ENCODE measurements at regions not wholly inside any gene's neighbourhood (a gene's known extent, or its start where the extent isn't known, plus 50 kb on each side); places are given as distances from the start of the nearest gene placed in this dataset.

DNA sequence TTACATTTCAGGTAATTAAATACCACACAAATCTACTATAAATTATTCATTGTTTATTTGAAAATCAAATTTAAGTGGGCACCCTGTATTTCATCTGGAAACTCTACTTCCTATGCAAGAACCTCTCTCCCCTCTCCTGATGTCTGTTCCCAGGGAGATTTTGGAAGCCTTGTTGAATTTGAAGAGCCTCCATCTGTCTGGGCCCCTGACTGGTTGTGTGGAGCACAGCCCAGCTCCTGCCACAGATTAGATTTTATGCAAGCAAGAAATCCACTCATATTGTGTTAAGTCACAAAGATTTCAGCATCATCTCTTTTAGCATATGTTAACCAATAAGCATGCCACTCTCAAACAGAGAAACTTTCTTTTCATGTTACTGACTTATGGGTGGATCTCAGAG lies 451.2 kb downstream of the TFAP2B start:
- intact Hi-C loops (cut with micrococcal nuclease), result no loop called here
- Mint-ChIP-seq H3K27ac (no peak overlapping the region), H3K4me1 (ENCODE audit: low read depth) (no peaks in the 10 kb centered on the region), H3K27me3 (ENCODE audit: insufficient read depth) (no peaks in the 10 kb centered on the region), H3K4me3 (no peak overlapping the region), H3K9me3 (peaks cover 5% of the 10 kb centered on the region), H3K36me3 (ENCODE audit: low read depth) (no peaks in the 10 kb centered on the region)
- DNase-seq (ENCODE audit: low spot score), result no peak

DNA sequence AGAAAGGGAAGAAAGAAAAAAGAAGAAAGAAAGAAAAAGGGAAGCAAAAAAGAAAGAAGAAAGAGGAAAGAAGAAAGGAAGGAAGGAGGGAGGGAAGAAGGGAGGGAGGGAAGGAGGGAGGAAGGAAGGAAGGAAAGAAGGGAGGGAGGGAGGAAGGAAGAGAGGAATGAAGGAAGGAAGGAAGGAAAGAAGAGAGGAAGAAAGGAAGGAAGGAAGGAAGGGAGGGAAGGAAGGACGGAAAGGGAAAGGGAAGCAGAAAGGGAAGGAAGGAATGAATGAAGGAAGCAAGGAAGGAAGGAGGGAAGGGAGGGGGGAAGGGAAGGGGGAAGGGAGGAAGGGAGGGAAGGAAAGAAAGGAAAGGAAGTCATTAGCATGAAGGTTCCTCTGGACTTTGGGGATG lies 452.9 kb downstream of the TFAP2B start:
- intact Hi-C loops (cut with micrococcal nuclease), result no loop called here
- Mint-ChIP-seq H3K27me3 (ENCODE audit: insufficient read depth) (no peaks in the 10 kb centered on the region), H3K4me1 (ENCODE audit: low read depth) (no peaks in the 10 kb centered on the region), H3K4me3 (no peak overlapping the region), H3K36me3 (ENCODE audit: low read depth) (no peaks in the 10 kb centered on the region), H3K9me3 (peaks cover 5% of the 10 kb centered on the region), H3K27ac (no peak overlapping the region)
- no peak for DNase-seq (ENCODE audit: low spot score)

DNA sequence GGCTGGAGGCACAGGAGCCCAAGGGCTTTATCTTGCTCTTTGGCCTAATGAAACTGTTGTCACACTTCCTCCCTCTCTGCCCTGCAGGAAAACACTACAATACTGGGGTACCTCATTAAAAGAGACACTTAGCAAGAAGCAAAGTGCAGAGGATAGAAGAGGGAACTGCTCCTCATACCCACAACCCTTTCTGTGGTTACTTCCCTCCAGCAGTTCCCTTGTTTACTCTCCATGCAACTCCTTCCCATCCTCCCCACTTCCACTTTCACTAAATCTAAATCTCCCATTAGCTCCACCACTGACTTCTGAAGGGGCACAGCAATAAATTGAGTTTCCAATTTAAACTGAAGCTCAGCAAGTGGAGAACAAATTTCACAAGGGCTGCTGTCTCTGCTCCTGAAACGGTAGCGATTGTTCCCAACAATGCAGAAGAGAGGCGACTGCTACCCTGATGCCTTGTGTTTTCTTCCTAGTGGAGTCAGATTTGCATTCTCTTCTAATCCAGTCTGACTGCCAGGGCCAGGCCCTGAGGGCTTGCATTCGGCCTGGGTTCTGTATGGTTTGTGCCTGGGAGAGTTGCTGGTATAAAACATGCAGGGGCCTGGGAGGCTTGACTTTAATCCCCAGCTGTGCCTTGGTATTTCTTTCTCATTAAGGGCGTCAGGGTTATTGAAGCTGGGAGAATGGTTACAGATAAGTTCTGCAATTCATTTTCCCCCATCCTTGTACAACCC lies 454.7 kb downstream of the TFAP2B start:
- Mint-ChIP-seq H3K4me3 (no peak overlapping the region), H3K9me3 (peaks cover 5% of the 10 kb centered on the region), H3K27ac (no peak overlapping the region), H3K36me3 (ENCODE audit: low read depth) (no peaks in the 10 kb centered on the region), H3K27me3 (ENCODE audit: insufficient read depth) (no peaks in the 10 kb centered on the region), H3K4me1 (ENCODE audit: low read depth) (no peaks in the 10 kb centered on the region)
- DNase-seq (ENCODE audit: low spot score), result no peak
- intact Hi-C loops (cut with micrococcal nuclease), result no loop called here

DNA sequence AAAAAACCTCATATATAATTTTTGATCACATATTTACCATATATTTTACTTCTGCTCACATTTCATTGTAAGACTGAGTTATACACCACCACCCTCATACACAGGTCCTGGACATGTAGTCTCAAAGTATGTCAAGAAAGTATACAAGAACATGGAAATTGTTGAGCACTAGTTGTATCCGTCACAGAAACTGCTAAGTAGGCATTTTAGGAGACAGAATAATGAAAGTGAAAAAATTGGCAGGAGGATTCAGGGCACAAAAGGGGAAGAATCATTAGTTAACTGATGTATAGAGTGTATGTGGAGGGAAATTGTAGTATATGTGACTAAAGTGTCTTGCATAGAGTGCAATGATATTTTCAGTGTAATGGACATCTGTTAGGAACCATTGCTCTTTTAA lies 458.8 kb downstream of the TFAP2B start:
- no peak overlapping the region for H3K4me3 Mint-ChIP-seq
- intact Hi-C loops (cut with micrococcal nuclease), result no loop called here
- no peak for DNase-seq (ENCODE audit: low spot score)
- no peaks in the 10 kb centered on the region for H3K4me1 Mint-ChIP-seq (ENCODE audit: low read depth)
- no peaks in the 10 kb centered on the region for H3K9me3 Mint-ChIP-seq
- H3K36me3 Mint-ChIP-seq (ENCODE audit: low read depth), result no peaks in the 10 kb centered on the region
- no peak overlapping the region for H3K27ac Mint-ChIP-seq
- H3K27me3 Mint-ChIP-seq (ENCODE audit: insufficient read depth), result no peaks in the 10 kb centered on the region

DNA sequence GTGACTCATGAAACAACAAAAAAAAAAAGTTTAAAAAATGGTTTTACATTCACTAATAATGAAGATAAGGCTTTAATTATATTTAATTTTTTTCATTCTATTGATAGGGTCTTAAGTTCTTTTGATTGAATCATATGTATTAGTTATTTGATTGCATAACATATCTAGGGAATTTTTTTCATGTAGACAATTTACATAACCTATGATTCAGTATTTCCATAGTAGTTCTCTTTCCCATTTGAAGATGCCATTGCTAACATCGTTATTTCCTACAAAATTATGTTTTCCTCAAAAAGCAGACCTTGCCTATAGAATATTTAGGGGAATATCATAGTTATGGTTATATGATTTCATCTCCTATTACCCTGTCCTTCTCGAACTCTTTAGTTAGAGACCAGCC lies 463.4 kb downstream of the TFAP2B start:
- Mint-ChIP-seq H3K27ac (no peak overlapping the region), H3K27me3 (ENCODE audit: insufficient read depth) (no peaks in the 10 kb centered on the region), H3K4me1 (ENCODE audit: low read depth) (no peaks in the 10 kb centered on the region), H3K36me3 (ENCODE audit: low read depth) (no peaks in the 10 kb centered on the region), H3K9me3 (no peaks in the 10 kb centered on the region), H3K4me3 (no peak overlapping the region)
- intact Hi-C loops (cut with micrococcal nuclease), result no loop called here
- no peak for DNase-seq (ENCODE audit: low spot score)

DNA sequence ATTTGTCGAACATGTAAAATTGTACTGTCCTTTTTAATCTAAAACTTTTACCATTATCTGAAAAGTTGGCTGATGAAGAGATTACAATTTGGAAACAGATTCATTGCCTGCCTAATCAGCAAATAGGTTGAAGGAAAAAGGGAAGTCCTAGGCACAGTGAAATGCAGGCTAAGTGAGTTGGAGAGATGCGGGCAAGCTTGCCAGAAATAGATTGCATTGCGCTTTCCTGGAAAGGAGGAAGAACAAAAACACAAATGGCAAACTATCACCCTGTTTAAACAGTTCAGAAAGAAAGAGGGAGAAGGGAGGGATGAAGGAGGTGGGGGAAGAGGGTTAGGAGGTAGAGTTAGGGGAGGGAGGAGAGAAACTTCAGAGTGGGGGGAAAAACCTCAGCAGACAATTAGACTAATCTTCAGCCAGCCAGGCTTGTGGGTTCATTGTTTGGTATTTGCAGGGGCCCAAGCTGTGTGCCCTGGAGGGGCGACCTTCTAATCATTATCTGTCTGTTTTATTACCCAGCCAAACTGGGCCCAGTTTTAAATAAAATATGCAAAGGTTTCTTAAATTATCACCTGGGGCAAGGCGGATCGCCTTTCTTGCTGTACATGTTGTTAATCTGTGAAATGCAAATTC lies 465.2 kb downstream of the TFAP2B start:
- DNase-seq (ENCODE audit: low spot score), result no peak
- Mint-ChIP-seq H3K36me3 (ENCODE audit: low read depth) (no peaks in the 10 kb centered on the region), H3K27ac (no peak overlapping the region), H3K27me3 (ENCODE audit: insufficient read depth) (no peaks in the 10 kb centered on the region), H3K4me1 (ENCODE audit: low read depth) (no peaks in the 10 kb centered on the region), H3K4me3 (no peak overlapping the region), H3K9me3 (no peaks in the 10 kb centered on the region)
- intact Hi-C loops (cut with micrococcal nuclease), result no loop called here

DNA sequence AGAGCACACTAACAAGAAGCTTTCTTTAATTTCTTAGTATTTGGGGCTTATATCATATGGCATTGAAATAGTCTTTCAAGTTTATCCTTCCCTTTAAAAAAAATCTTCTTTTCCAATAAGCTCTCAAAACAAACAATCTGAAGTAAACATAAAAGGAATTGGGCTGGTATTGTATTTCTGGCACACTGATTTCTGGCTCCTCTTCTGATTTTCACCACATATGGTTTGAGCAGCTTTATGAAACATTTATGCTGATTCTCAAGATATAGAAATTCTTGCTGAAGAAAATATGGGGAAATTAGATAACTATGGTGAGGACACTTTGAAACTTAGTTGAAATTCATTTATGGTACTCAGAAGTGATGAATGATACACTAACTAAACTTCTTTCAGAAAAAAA lies 467.2 kb downstream of the TFAP2B start:
- Mint-ChIP-seq H3K27ac (no peak overlapping the region), H3K9me3 (no peaks in the 10 kb centered on the region), H3K4me1 (ENCODE audit: low read depth) (no peaks in the 10 kb centered on the region), H3K36me3 (ENCODE audit: low read depth) (no peaks in the 10 kb centered on the region), H3K27me3 (ENCODE audit: insufficient read depth) (no peaks in the 10 kb centered on the region), H3K4me3 (no peak overlapping the region)
- DNase-seq (ENCODE audit: low spot score), result no peak
- intact Hi-C loops (cut with micrococcal nuclease), result no loop called here

DNA sequence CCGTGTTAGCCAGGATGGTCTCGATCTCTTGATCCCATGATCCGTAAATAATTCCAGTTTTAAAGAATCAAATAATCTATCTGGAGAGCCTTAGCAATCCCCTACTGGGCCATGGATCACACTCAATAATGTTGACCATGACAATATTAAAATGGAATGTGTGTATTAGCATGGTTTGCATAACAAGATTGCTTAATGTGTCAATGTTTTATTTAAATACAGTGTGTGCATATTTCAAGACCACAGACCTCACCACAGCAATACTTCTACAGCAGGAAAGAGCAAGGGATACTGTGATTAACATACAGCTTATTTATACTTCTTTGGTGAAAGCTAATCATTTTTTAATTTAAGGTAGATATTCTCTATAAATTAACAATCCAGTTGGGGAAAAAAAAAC lies 470.4 kb downstream of the TFAP2B start:
- no peaks in the 10 kb centered on the region for H3K9me3 Mint-ChIP-seq
- H3K27ac Mint-ChIP-seq, result no peak overlapping the region
- H3K36me3 Mint-ChIP-seq (ENCODE audit: low read depth), result no peaks in the 10 kb centered on the region
- intact Hi-C loops (cut with micrococcal nuclease), result no loop called here
- no peak for DNase-seq (ENCODE audit: low spot score)
- no peaks in the 10 kb centered on the region for H3K27me3 Mint-ChIP-seq (ENCODE audit: insufficient read depth)
- no peaks in the 10 kb centered on the region for H3K4me1 Mint-ChIP-seq (ENCODE audit: low read depth)
- no peak overlapping the region for H3K4me3 Mint-ChIP-seq

DNA sequence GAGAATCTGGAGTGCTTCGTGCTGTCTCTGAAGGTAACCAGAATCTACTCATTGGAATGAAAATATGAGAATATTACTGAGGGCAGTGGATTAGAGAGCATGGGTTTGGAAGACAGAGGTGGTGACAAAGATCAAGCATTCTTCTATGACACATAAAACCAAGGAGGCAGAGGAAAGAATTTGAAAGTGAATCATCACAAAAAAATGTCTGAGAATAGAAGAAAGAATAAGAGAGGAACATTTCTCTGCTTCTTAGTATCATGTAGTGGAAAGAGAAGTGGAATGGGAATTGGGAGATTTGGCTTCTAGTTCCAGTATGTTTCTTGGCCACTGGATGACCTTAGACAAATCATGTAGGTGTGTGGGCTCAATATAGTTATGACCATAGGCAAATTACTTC lies 474.0 kb downstream of the TFAP2B start:
- Mint-ChIP-seq H3K9me3 (no peaks in the 10 kb centered on the region), H3K4me3 (no peak overlapping the region), H3K36me3 (ENCODE audit: low read depth) (no peaks in the 10 kb centered on the region), H3K27me3 (ENCODE audit: insufficient read depth) (no peaks in the 10 kb centered on the region), H3K4me1 (ENCODE audit: low read depth) (no peaks in the 10 kb centered on the region), H3K27ac (no peak overlapping the region)
- no peak for DNase-seq (ENCODE audit: low spot score)
- intact Hi-C loops (cut with micrococcal nuclease), result no loop called here

DNA sequence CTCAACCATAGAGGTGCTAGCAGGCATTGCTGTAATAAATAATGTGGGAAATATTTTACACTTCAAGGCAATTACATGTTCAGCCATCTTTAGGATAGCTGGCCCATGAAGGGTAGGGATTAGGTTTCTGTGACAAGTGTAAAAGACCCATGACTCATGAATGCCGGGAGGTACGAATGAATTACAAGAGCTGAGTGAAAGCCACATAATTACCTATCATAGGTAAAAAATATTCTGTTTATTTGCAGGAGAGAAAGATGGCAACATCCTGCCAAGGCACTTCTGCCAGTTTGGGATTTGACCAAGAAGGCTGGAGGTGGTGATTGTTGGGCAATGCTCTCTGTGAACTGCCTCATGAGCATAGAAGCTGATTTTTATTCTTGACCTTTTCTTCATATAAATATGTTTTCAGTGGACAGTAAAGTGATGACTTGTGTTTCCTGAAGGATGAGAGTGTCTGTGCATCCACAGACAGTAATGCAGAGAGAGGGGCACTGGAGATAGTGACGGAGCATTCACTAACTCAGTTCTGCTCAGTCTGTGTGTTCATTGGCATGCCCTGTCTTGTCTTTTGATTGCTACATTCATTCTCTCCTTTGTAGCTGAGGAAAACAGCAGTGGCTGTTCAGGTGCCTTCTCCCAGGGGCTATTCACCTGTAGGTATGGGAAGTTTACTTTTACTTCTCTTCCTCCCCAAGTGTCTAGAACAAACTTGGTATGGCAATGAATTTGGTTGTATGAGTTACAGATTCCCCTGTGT lies 481.1 kb downstream of the TFAP2B start:
- intact Hi-C loops (cut with micrococcal nuclease), result no loop called here
- Mint-ChIP-seq H3K27ac (no peak overlapping the region), H3K36me3 (ENCODE audit: low read depth) (no peaks in the 10 kb centered on the region)

DNA sequence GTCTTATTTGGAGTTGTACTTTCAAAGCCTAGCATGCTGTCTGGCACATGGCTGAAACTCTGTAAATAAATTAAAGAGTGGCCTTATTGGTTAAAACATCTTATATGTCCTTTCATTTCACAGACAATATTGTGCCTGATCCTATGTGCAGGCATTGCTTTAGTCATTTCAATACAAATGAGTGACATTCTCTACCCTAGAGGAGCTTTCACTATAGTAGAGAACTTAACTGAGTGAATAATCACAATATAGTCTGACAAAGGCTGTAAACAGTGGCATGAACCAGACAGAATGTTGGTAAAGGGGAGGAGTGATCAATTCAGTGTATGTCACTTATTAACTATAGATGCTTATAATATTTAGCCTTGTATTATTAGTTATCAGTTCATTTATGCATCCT lies 481.8 kb downstream of the TFAP2B start:
- Mint-ChIP-seq H3K9me3 (no peaks in the 10 kb centered on the region), H3K36me3 (ENCODE audit: low read depth) (no peaks in the 10 kb centered on the region), H3K27me3 (ENCODE audit: insufficient read depth) (no peaks in the 10 kb centered on the region), H3K4me3 (no peak overlapping the region), H3K27ac (no peak overlapping the region), H3K4me1 (ENCODE audit: low read depth) (no peaks in the 10 kb centered on the region)
- intact Hi-C loops (cut with micrococcal nuclease), result no loop called here
- no peak for DNase-seq (ENCODE audit: low spot score)

More for the DNA sequence above, 481.1 kb downstream of the TFAP2B start:
- H3K4me3 Mint-ChIP-seq, result no peak overlapping the region
- no peaks in the 10 kb centered on the region for H3K27me3 Mint-ChIP-seq (ENCODE audit: insufficient read depth)
- no peaks in the 10 kb centered on the region for H3K4me1 Mint-ChIP-seq (ENCODE audit: low read depth)
- DNase-seq (ENCODE audit: low spot score), result no peak
- H3K9me3 Mint-ChIP-seq, result no peaks in the 10 kb centered on the region

DNA sequence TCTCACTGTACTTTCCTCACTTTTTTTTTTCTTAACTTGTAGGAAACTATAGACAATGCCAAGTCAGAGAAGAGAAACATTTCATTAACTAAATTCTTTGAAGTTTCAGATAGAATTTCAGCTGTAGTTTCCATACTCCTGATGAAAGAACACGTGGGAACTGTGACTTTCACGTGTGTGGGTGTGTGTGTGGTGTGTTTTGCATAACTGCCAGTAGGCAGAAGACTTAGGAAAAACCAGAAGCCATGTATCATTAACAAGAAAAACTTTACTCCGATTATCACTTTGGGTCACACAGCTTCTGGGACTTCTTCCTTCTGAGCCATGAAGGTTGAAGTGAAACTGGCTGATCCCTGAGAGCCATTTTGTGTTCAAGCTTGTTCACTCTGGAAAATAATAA lies 483.3 kb downstream of the TFAP2B start:
- H3K9me3 Mint-ChIP-seq, result no peaks in the 10 kb centered on the region
- intact Hi-C loops (cut with micrococcal nuclease), result no loop called here
- no peak overlapping the region for H3K4me3 Mint-ChIP-seq
- no peaks in the 10 kb centered on the region for H3K36me3 Mint-ChIP-seq (ENCODE audit: low read depth)
- H3K27me3 Mint-ChIP-seq (ENCODE audit: insufficient read depth), result no peaks in the 10 kb centered on the region
- no peaks in the 10 kb centered on the region for H3K4me1 Mint-ChIP-seq (ENCODE audit: low read depth)
- no peak for DNase-seq (ENCODE audit: low spot score)
- no peak overlapping the region for H3K27ac Mint-ChIP-seq

DNA sequence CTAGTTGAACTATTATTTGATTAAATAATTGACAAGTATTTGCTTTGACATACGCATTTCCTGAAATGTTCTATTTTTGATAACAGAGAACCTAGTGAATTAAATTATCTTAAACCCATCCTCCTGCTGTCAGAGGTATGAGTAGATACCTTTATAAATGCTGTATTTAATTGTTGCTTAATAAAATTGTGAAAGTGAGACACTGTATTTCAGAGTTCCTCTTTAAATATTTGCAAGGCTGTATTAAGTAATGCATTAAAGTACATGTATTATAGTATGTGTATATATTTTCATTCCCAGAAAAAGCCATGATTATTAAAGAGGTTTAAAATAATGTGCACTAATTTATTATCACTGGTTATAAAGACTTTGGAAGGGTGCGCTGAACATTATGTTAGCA lies 483.8 kb downstream of the TFAP2B start:
- H3K27me3 Mint-ChIP-seq (ENCODE audit: insufficient read depth), result no peaks in the 10 kb centered on the region
- no peak overlapping the region for H3K27ac Mint-ChIP-seq

More for the DNA sequence above, 483.8 kb downstream of the TFAP2B start:
- no peak for DNase-seq (ENCODE audit: low spot score)
- no peaks in the 10 kb centered on the region for H3K4me1 Mint-ChIP-seq (ENCODE audit: low read depth)
- H3K36me3 Mint-ChIP-seq (ENCODE audit: low read depth), result no peaks in the 10 kb centered on the region
- H3K4me3 Mint-ChIP-seq, result no peak overlapping the region
- intact Hi-C loops (cut with micrococcal nuclease), result no loop called here
- no peaks in the 10 kb centered on the region for H3K9me3 Mint-ChIP-seq

Data from activated T-helper 1 cell treated with anti-CD3 and anti-CD28 coated beads, Interleukin-12 subunit alpha, Interleukin-12 subunit beta, Interleukin-2, Interleukin-4 antibody, amounts not matched to agents 30 ng/mL and 10 ng/mL and 1 ng/mL, durations not matched to agents 14 hours and 24 hours and 36 hours (primary cell).